GM12878 (cell line): ENCODE measurements at regions not wholly inside any gene's neighbourhood (a gene's known extent, or its start where the extent isn't known, plus 50 kb on each side); places are given as distances from the start of the nearest gene placed in this dataset.

Source experiments
- ATAC-seq: fragments of 200-7000 bp; cut with Tn5 transposase; 3 replicates; pipeline ENCODE4 v1.9.1; 2020; ENCODE audit warnings: mild to moderate bottlenecking, moderate library complexity
- BruUV-seq: library from RNA; stranded (reverse); fragments of 400-500 nt; replicated peaks from 2 replicates; lab custom pipeline; 2021; lab: Mats Ljungman, UMichigan
- CTCF ChIA-PET: fragments of 300-600 bp; sonication (Branson Sonifier 250); formaldehyde crosslinking; extraction: SDS; loops from one replicate; lab custom pipeline; 2021; ENCODE audit warnings: inconsistent platforms; lab: Yijun Ruan, JAX
- POLR2A ChIA-PET: fragments of 350-600 bp; formaldehyde crosslinking; extraction: SDS; loops from one replicate; lab custom pipeline; 2021; ENCODE audit warnings: inconsistent platforms; lab: Charles Lee
- RAD21 ChIA-PET: fragments of 300-600 bp; sonication (Branson Sonifier 250); formaldehyde crosslinking; loops from one replicate; lab custom pipeline; 2023; ENCODE audit warnings: antibody characterized with exemption; ENCODE audit not compliant: unreplicated experiment; lab: Charles Lee
- SMC1A ChIA-PET: fragments of 300-600 bp; sonication (Branson Sonifier 250); formaldehyde crosslinking; loops from one replicate; lab custom pipeline; 2023; ENCODE audit not compliant: unreplicated experiment, uncharacterized antibody; lab: Charles Lee
- DNase-seq: peaks from one replicate; pipeline ENCODE4 v3.0.0-alpha.2; 2011; ENCODE audit warnings: low read depth, low spot score
- FAIRE-seq: peaks from 3 replicates; lab custom pipeline; 2011; peaks lifted over from hg19 to GRCh38; lab: Jason Lieb, UNC
- H2AFZ ChIP-seq: 2 replicates; pipeline ENCODE4 v1.6.0; 2011; ENCODE audit warnings: low read depth, low read length, control low read depth; ENCODE audit not compliant: control insufficient read depth
- H3K27ac ChIP-seq: 2 replicates; pipeline ENCODE4 v1.5.1; 2011; ENCODE audit warnings: control low read depth; ENCODE audit not compliant: control insufficient read depth, insufficient read depth
- H3K27me3 ChIP-seq, 2 experiments: replicated peaks in 1 of 2; 2 replicates each; pipeline versions ENCODE4 v1.6.0 to v1.6.1; 2011; ENCODE audit warnings: low read length in 1 of 2; ENCODE audit not compliant: control insufficient read depth in 2 of 2, insufficient read depth in 2 of 2
- H3K36me3 ChIP-seq, 2 experiments: 2 replicates each; pipeline ENCODE4 v1.5.1; 2011; ENCODE audit warnings: low read length in 1 of 2; ENCODE audit not compliant: control insufficient read depth in 2 of 2, insufficient read depth in 2 of 2
- H3K4me1 ChIP-seq: 2 replicates; pipeline ENCODE4 v1.6.1; 2011; ENCODE audit warnings: mild to moderate bottlenecking, low read length, moderate library complexity, mixed read lengths; ENCODE audit not compliant: control insufficient read depth, insufficient read depth
- H3K4me2 ChIP-seq: 2 replicates; pipeline ENCODE4 v1.6.0; 2011; ENCODE audit warnings: control low read depth; ENCODE audit not compliant: control insufficient read depth, insufficient read depth
- H3K4me3 ChIP-seq: fragments of 200-600 bp; sonication (generic); 2 replicates; pipeline ENCODE4 v1.5.1; 2016
- H3K79me2 ChIP-seq: 2 replicates; pipeline ENCODE4 v1.6.0; 2011; ENCODE audit warnings: low read length; ENCODE audit not compliant: control insufficient read depth, insufficient read depth
- H3K9ac ChIP-seq: 2 replicates; pipeline ENCODE4 v1.8.0; 2011; ENCODE audit warnings: low read length, control low read depth, mixed read lengths; ENCODE audit not compliant: control insufficient read depth, insufficient read depth
- H3K9me3 ChIP-seq: replicated peaks from 3 replicates; pipeline ENCODE4 v1.5.1; 2011; ENCODE audit warnings: mild to moderate bottlenecking, low read length; ENCODE audit not compliant: control insufficient read depth, insufficient read depth
- H4K20me1 ChIP-seq: 2 replicates; pipeline ENCODE4 v1.6.0; 2011; ENCODE audit not compliant: control insufficient read depth, insufficient read depth
- BHLHE40 ChIP-seq, 2 experiments: fragments of 450-650 bp in 1 of 2; IDR thresholded peaks; 2 replicates each; pipeline ENCODE4 v1.6.1; 2011 to 2017; ENCODE audit warnings: low read depth in 2 of 2, borderline replicate concordance in 1 of 2, improper control_type of control experiment in 1 of 2, low read length in 1 of 2, mild to moderate bottlenecking in 1 of 2
- DPF2 ChIP-seq: fragments of 450-650 bp; IDR thresholded peaks from 2 replicates; pipeline ENCODE4 v1.6.1; 2017; ENCODE audit warnings: mild to moderate bottlenecking
- EZH2 ChIP-seq: IDR thresholded peaks from 2 replicates; pipeline ENCODE4 v1.6.1; 2012; ENCODE audit warnings: low read depth, mild to moderate bottlenecking, control low read depth, inconsistent platforms, low read length, borderline replicate concordance; ENCODE audit not compliant: control insufficient read depth
- HDGF ChIP-seq: fragments of 450-650 bp; IDR thresholded peaks from 2 replicates; pipeline ENCODE4 v1.6.1; 2016; ENCODE audit warnings: antibody characterized with exemption
- LARP7 ChIP-seq: fragments of 450-650 bp; IDR thresholded peaks from 2 replicates; pipeline ENCODE4 v1.6.1; 2017; ENCODE audit warnings: mild to moderate bottlenecking
- NR2C1 ChIP-seq: fragments of 450-650 bp; IDR thresholded peaks from 2 replicates; pipeline ENCODE4 v1.6.1; 2017; ENCODE audit warnings: antibody characterized with exemption, mild to moderate bottlenecking, moderate library complexity
- RAD21 ChIP-seq: IDR thresholded peaks from 2 replicates; pipeline ENCODE4 v1.6.1; 2011; ENCODE audit warnings: mild to moderate bottlenecking, low read depth, low read length, moderate library complexity; ENCODE audit not compliant: insufficient read depth
- RELB ChIP-seq: fragments of 450-650 bp; IDR thresholded peaks from 2 replicates; pipeline ENCODE4 v1.6.1; 2017; ENCODE audit warnings: low read depth, mild to moderate bottlenecking, moderate library complexity
- STAT3 ChIP-seq: IDR thresholded peaks from 2 replicates; pipeline ENCODE4 v1.6.1; 2011; ENCODE audit warnings: low read depth, low read length, improper control_type of control experiment
- YBX1 ChIP-seq: fragments of 450-650 bp; IDR thresholded peaks from 2 replicates; pipeline ENCODE4 v1.6.1; 2016; ENCODE audit warnings: antibody characterized with exemption
- ZSCAN29 ChIP-seq: fragments of 450-650 bp; IDR thresholded peaks from 2 replicates; pipeline ENCODE4 v1.6.1; 2017; ENCODE audit warnings: mild to moderate bottlenecking, moderate library complexity
- WGBS: methylation state at CpG from one replicate; pipeline ENCODE4 v1.1.6; 2016; ENCODE audit warnings: low lambda C conversion rate; ENCODE audit not compliant: insufficient replicate concordance, insufficient coverage; ENCODE audit errors: missing lambda C conversion rate; 5-methylcytosine and 5-hydroxymethylcytosine counted together
- in situ Hi-C: fragments of 300-500 bp; cut with MboI; formaldehyde crosslinking; loops from 9 replicates; pipeline ENCODE4 v1.14.3; 2018; ENCODE audit warnings: mixed read lengths
- intact Hi-C: fragments of 100-400 bp; cut with micrococcal nuclease; formaldehyde crosslinking; loops from one replicate; pipeline ENCODE4 v1.14.2; 2022; ENCODE audit not compliant: unreplicated experiment
- TF ChIP-seq, protein P1 (sequence below): fragments of 450-650 bp; formaldehyde crosslinking; IDR thresholded peaks from 2 replicates; pipeline ENCODE4 v1.4.0; 2020; ENCODE audit warnings: mild to moderate bottlenecking, moderate library complexity
- TF ChIP-seq, protein P2 (sequence below): fragments of 150-350 bp; IDR thresholded peaks from 2 replicates; pipeline ENCODE4 v1.6.1; 2016; ENCODE audit warnings: low read depth, low read length
- TF ChIP-seq, protein P3 (sequence below): IDR thresholded peaks from 2 replicates; pipeline ENCODE4 v1.6.1; 2012; ENCODE audit warnings: low read depth, low read length, improper control_type of control experiment

DNA sequence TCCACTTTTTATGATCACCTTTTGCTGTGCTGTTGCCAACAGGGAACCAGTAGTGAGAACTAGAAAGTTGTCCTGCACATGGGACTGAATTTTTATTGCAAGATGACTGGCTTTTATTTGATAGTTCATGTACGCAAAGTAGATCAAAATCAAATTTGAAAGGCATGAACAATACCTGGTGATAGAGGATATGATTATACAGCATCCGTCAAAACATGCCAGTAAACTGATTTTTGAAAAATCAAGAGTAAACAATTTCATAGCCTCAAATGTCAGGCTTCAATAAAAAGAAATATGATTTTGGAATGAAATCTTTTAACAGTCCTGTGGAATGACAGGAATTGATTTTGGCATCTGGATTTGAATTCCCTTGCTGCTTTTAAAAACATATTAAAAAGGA lies 219.6 kb upstream of the LRRN1 start:
- H3K79me2 ChIP-seq: no peaks in the 10 kb centered on the region
- no peak overlapping the region for H3K4me2 ChIP-seq
- intact Hi-C loops (no loop called here), in situ Hi-C loops (no loop called here)
- 27% methylated on average over 2 of the region's 2 CpGs for WGBS
- no peaks in the 10 kb centered on the region for H3K9me3 ChIP-seq
- no peak overlapping the region for H3K9ac ChIP-seq
- no TSS peak for BruUV-seq
- no peaks in the 10 kb centered on the region for H4K20me1 ChIP-seq
- ChIA-PET CTCF (no interaction called here), POLR2A (no interaction called here), SMC1A (no interaction called here), RAD21 (no interaction called here)
- FAIRE-seq (no peak), DNase-seq (no peak), ATAC-seq (no peak)
- no peak overlapping the region for H3K4me3 ChIP-seq
- H3K36me3 ChIP-seq: no peaks in the 10 kb centered on the region
- no peaks in the 10 kb centered on the region for H3K27me3 ChIP-seq
- H2AFZ ChIP-seq: no peak overlapping the region
- H3K4me1 ChIP-seq: no peaks in the 10 kb centered on the region
- H3K27ac ChIP-seq: no peak overlapping the region
- no peak for TF ChIP-seq YBX1
- TF ChIP-seq BHLHE40 (IDR thresholded peaks at IDR 0.05; ENCODE audit: borderline replicate concordance in 1 of 2, low read depth in 2 of 2, low read length in 1 of 2): no peak
- TF ChIP-seq DPF2: no peak
- TF ChIP-seq ZSCAN29: no peak
- TF ChIP-seq STAT3: no peak
- TF ChIP-seq NR2C1: no peak
- no peak for TF ChIP-seq RAD21
- TF ChIP-seq, protein P1, sequence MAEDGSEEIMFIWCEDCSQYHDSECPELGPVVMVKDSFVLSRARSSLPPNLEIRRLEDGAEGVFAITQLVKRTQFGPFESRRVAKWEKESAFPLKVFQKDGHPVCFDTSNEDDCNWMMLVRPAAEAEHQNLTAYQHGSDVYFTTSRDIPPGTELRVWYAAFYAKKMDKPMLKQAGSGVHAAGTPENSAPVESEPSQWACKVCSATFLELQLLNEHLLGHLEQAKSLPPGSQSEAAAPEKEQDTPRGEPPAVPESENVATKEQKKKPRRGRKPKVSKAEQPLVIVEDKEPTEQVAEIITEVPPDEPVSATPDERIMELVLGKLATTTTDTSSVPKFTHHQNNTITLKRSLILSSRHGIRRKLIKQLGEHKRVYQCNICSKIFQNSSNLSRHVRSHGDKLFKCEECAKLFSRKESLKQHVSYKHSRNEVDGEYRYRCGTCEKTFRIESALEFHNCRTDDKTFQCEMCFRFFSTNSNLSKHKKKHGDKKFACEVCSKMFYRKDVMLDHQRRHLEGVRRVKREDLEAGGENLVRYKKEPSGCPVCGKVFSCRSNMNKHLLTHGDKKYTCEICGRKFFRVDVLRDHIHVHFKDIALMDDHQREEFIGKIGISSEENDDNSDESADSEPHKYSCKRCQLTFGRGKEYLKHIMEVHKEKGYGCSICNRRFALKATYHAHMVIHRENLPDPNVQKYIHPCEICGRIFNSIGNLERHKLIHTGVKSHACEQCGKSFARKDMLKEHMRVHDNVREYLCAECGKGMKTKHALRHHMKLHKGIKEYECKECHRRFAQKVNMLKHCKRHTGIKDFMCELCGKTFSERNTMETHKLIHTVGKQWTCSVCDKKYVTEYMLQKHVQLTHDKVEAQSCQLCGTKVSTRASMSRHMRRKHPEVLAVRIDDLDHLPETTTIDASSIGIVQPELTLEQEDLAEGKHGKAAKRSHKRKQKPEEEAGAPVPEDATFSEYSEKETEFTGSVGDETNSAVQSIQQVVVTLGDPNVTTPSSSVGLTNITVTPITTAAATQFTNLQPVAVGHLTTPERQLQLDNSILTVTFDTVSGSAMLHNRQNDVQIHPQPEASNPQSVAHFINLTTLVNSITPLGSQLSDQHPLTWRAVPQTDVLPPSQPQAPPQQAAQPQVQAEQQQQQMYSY (CRISPR knock-in tag): no peak
- TF ChIP-seq, protein P2, sequence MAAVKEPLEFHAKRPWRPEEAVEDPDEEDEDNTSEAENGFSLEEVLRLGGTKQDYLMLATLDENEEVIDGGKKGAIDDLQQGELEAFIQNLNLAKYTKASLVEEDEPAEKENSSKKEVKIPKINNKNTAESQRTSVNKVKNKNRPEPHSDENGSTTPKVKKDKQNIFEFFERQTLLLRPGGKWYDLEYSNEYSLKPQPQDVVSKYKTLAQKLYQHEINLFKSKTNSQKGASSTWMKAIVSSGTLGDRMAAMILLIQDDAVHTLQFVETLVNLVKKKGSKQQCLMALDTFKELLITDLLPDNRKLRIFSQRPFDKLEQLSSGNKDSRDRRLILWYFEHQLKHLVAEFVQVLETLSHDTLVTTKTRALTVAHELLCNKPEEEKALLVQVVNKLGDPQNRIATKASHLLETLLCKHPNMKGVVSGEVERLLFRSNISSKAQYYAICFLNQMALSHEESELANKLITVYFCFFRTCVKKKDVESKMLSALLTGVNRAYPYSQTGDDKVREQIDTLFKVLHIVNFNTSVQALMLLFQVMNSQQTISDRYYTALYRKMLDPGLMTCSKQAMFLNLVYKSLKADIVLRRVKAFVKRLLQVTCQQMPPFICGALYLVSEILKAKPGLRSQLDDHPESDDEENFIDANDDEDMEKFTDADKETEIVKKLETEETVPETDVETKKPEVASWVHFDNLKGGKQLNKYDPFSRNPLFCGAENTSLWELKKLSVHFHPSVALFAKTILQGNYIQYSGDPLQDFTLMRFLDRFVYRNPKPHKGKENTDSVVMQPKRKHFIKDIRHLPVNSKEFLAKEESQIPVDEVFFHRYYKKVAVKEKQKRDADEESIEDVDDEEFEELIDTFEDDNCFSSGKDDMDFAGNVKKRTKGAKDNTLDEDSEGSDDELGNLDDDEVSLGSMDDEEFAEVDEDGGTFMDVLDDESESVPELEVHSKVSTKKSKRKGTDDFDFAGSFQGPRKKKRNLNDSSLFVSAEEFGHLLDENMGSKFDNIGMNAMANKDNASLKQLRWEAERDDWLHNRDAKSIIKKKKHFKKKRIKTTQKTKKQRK: no peak
- no peak for TF ChIP-seq LARP7
- TF ChIP-seq EZH2: no peak
- no peak for TF ChIP-seq RELB
- TF ChIP-seq, protein P3, sequence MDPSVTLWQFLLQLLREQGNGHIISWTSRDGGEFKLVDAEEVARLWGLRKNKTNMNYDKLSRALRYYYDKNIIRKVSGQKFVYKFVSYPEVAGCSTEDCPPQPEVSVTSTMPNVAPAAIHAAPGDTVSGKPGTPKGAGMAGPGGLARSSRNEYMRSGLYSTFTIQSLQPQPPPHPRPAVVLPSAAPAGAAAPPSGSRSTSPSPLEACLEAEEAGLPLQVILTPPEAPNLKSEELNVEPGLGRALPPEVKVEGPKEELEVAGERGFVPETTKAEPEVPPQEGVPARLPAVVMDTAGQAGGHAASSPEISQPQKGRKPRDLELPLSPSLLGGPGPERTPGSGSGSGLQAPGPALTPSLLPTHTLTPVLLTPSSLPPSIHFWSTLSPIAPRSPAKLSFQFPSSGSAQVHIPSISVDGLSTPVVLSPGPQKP: no peak
- no peak for TF ChIP-seq HDGF
